Breast epithelium (tissue), 4 donors: ENCODE measurements at regions not wholly inside any gene's neighbourhood (a gene's known extent, or its start where the extent isn't known, plus 50 kb on each side); places are given as distances from the start of the nearest gene placed in this dataset.

ENCODE experiments used
- DNase-seq, 2 donors: peaks; one replicate each; pipeline ENCODE4 v3.0.0-alpha.2; 2019; ENCODE audit warnings: low spot score in 2 of 2
- H3K27ac ChIP-seq, 2 donors: fragments of 200-600 bp; sonication (generic) in 1 of 2; one replicate each; pipeline ENCODE4 v1.5.1; 2016 to 2019; ENCODE audit warnings: mild to moderate bottlenecking in 1 of 2
- H3K27me3 ChIP-seq, 2 donors: fragments of 200-600 bp; sonication (generic) in 1 of 2; one replicate each; pipeline versions ENCODE4 v1.5.1 to v1.6.0; 2017 to 2019; ENCODE audit warnings: control low read depth in 1 of 2, mild to moderate bottlenecking in 1 of 2
- H3K36me3 ChIP-seq: fragments of 200-600 bp; one replicate; pipeline ENCODE4 v1.5.1; 2019
- H3K4me1 ChIP-seq, 2 donors: fragments of 200-600 bp; sonication (generic); one replicate each; pipeline ENCODE4 v1.5.1; 2016 to 2019; ENCODE audit warnings: control low read depth in 1 of 2
- H3K4me3 ChIP-seq, 3 donors: fragments of 200-600 bp; sonication (generic); 1 replicate in 2 of 3; 2 replicates in 1 of 3; pipeline ENCODE4 v1.5.1; 2016 to 2019; ENCODE audit warnings: mild to moderate bottlenecking in 3 of 3, moderate library complexity in 2 of 3
- H3K9me3 ChIP-seq, 2 donors: fragments of 200-600 bp; sonication (generic) in 1 of 2; one replicate each; pipeline ENCODE4 v1.5.1; 2016 to 2019; ENCODE audit warnings: control low read depth in 1 of 2
- POLR2A ChIP-seq: fragments of 450-650 bp; IDR thresholded peaks from one replicate; pipeline ENCODE4 v1.6.1; 2016; ENCODE audit warnings: antibody characterized with exemption, mild to moderate bottlenecking, moderate library complexity
- POLR2AphosphoS5 ChIP-seq, 3 donors: sonication (generic); formaldehyde crosslinking; IDR thresholded peaks; one replicate each; pipeline ENCODE4 v1.6.1; 2017; ENCODE audit warnings: antibody characterized with exemption in 3 of 3
- intact Hi-C: fragments of 100-400 bp; cut with DNase I; formaldehyde crosslinking; loops from one replicate; pipeline ENCODE4 v1.15.1; 2023; ENCODE audit warnings: low total_unique reads
- TF ChIP-seq, protein P1 (sequence below), 3 donors: fragments of 450-650 bp; IDR thresholded peaks; one replicate each; pipeline ENCODE4 v1.5.1; 2016 to 2017; ENCODE audit warnings: antibody characterized with exemption in 3 of 3, mild to moderate bottlenecking in 3 of 3, moderate library complexity in 3 of 3

DNA sequence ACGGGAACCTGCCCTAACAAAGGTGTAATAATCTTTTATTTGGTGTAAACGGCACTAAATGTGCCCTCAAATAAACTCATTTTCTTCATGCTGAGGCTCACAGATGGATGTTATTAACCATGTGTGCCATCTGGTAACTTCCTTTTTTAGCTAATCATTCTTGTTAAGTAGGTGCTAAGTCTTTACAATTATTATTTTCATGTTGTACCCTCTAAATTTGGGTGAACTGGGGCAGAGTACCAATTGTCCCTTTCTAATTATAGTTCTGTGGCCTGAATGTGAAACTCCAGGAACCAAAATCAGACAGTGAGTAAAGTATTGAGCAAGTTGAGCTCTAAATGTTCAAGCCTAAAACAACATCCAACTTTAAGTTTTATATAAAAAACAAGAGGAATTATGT, 220.7 kb upstream of the CADM2 start:
- no peak for DNase-seq
- Histone ChIP-seq H3K27me3 (no peaks in the 10 kb centered on the region), H3K9me3 (no peaks in the 10 kb centered on the region), H3K36me3 (no peaks in the 10 kb centered on the region), H3K27ac (no peak overlapping the region), H3K4me3 (no peak overlapping the region), H3K4me1 (no peaks in the 10 kb centered on the region)
- intact Hi-C loops: no loop called here
- TF ChIP-seq POLR2AphosphoS5 (IDR thresholded peaks at IDR 0.05) (no peak), POLR2A (no peak)
- TF ChIP-seq, protein P1, sequence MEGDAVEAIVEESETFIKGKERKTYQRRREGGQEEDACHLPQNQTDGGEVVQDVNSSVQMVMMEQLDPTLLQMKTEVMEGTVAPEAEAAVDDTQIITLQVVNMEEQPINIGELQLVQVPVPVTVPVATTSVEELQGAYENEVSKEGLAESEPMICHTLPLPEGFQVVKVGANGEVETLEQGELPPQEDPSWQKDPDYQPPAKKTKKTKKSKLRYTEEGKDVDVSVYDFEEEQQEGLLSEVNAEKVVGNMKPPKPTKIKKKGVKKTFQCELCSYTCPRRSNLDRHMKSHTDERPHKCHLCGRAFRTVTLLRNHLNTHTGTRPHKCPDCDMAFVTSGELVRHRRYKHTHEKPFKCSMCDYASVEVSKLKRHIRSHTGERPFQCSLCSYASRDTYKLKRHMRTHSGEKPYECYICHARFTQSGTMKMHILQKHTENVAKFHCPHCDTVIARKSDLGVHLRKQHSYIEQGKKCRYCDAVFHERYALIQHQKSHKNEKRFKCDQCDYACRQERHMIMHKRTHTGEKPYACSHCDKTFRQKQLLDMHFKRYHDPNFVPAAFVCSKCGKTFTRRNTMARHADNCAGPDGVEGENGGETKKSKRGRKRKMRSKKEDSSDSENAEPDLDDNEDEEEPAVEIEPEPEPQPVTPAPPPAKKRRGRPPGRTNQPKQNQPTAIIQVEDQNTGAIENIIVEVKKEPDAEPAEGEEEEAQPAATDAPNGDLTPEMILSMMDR (IDR thresholded peaks at IDR 0.05): no peak

DNA sequence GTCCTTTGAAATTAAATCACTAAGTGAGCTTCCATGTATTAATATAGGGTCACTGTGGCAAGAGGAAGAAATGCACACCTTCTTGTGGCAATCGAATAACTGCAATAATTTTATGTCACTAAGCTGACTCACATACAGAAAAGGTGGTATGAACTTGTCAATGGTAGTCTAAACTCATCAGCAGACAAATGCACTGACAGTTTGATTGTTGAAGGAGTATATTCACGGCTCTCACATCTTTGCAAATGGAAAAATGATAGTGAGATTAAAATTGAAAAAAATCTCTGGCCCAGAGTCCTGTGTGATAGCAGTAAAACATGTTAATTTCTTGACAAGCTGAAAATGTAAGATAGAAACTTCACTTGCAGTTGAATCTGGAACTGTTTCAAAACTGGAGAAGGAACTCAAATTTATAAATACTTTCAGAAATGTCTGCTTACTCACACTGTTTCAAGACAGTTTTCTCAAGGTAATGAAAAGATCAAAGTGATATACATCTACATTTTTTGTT, 215.8 kb upstream of the CADM2 start:
- intact Hi-C loops: no loop called here
- Histone ChIP-seq H3K4me3 (no peak overlapping the region), H3K9me3 (no peaks in the 10 kb centered on the region), H3K4me1 (no peaks in the 10 kb centered on the region), H3K36me3 (no peaks in the 10 kb centered on the region), H3K27me3 (no peaks in the 10 kb centered on the region), H3K27ac (no peak overlapping the region)
- no peak for TF ChIP-seq POLR2AphosphoS5 (IDR thresholded peaks at IDR 0.05)
- TF ChIP-seq POLR2A: no peak
- TF ChIP-seq, protein P1 (IDR thresholded peaks at IDR 0.05): no peak
- DNase-seq: no peak

DNA sequence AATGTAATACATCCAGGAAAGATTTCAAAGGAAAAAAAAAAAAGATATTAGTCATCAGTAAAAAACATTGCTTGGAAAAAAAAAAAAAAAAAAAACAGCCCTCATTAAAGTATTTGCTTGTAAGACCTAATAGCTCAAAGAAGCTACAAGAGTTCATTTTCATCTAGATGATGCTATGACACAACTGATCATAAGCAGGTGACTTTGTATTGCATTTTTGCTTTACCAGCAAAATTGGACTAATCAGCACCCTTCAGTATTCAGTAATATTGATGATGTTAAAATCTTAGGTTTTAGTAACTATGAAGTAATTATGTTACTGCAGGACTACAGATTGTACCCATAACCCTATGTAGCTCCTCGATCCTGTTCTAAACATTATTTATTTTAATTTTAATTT, 214.7 kb upstream of the CADM2 start:
- no peak for DNase-seq
- H3K27ac ChIP-seq: no peak overlapping the region
- no peaks in the 10 kb centered on the region for H3K36me3 ChIP-seq
- no peaks in the 10 kb centered on the region for H3K27me3 ChIP-seq
- H3K4me1 ChIP-seq: no peaks in the 10 kb centered on the region
- TF ChIP-seq POLR2A (no peak), POLR2AphosphoS5 (IDR thresholded peaks at IDR 0.05) (no peak)
- TF ChIP-seq, protein P1 (IDR thresholded peaks at IDR 0.05): no peak
- no peaks in the 10 kb centered on the region for H3K9me3 ChIP-seq
- no peak overlapping the region for H3K4me3 ChIP-seq
- intact Hi-C loops: no loop called here

DNA sequence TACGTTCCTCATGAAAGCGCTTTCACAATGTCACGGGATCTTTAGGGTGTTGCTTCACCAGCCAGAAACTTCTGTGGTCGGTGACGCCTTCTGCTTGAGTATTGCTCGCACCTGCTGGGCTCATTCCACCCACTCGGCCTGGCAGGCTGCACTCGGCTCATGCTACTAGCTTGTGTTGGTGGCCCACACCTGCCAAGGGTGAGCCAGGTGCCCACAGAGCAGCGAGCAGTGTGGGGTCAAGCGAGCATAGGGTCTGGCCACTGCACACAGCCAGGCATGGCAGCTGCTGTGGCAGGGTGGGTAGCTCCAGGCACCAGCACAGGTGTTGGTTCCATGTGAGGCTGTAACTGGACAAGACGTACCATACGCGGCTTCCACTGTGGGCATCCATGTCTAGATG, 202.9 kb upstream of the CADM2 start:
- H3K27me3 ChIP-seq: no peaks in the 10 kb centered on the region
- no peak overlapping the region for H3K4me3 ChIP-seq
- no peaks in the 10 kb centered on the region for H3K36me3 ChIP-seq
- TF ChIP-seq POLR2A (no peak), POLR2AphosphoS5 (IDR thresholded peaks at IDR 0.05) (no peak)
- TF ChIP-seq, protein P1 (IDR thresholded peaks at IDR 0.05): no peak
- H3K4me1 ChIP-seq: no peaks in the 10 kb centered on the region
- intact Hi-C loops: no loop called here
- no peak for DNase-seq
- H3K27ac ChIP-seq: no peak overlapping the region
- peaks cover 0 to 7% of the 10 kb centered on the region in 2 donors for H3K9me3 ChIP-seq

DNA sequence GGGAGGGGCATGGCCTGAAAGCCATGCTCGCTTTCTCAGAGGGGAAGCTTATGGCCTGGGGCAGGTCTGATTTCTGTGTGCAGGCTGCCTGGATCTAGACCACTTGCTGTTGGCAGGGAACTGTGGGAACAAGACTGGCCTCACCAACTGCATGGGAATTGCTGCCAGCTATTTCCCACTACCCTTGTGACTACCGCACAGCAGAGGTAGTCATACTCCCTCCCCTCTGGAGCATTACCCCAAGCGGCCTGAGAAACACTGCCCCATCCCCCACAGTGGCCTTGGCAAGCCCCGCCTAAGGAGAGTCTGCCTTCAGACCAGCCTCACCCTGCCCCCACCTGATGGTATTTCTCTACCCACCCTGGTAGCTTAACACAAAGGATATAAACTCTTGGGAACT, 199.4 kb upstream of the CADM2 start:
- DNase-seq: no peak
- TF ChIP-seq, protein P1 (IDR thresholded peaks at IDR 0.05): no peak
- TF ChIP-seq POLR2A: no peak
- no peak for TF ChIP-seq POLR2AphosphoS5 (IDR thresholded peaks at IDR 0.05)
- no peaks in the 10 kb centered on the region for H3K27me3 ChIP-seq
- H3K36me3 ChIP-seq: no peaks in the 10 kb centered on the region
- H3K4me1 ChIP-seq: no peaks in the 10 kb centered on the region
- no peak overlapping the region for H3K27ac ChIP-seq
- H3K4me3 ChIP-seq: no peak overlapping the region
- H3K9me3 ChIP-seq: no peaks in the 10 kb centered on the region
- intact Hi-C loops: no loop called here
